CD14-positive monocyte (primary cell): ENCODE measurements at regions not wholly inside any gene's neighbourhood (a gene's known extent, or its start where the extent isn't known, plus 50 kb on each side); places are given as distances from the start of the nearest gene placed in this dataset.

Experiments
- DNase-seq, 3 donors: peaks; one replicate each; pipeline ENCODE4 v3.0.0-alpha.2; 2011 to 2022
- H2AFZ ChIP-seq: 2 replicates; pipeline ENCODE4 v1.6.0; 2012; ENCODE audit warnings: mild to moderate bottlenecking, low read depth, low read length, inconsistent platforms; ENCODE audit not compliant: insufficient read depth, poor library complexity, severe bottlenecking
- H3K27ac ChIP-seq, 2 donors: 1 replicate in 1 of 2; 2 replicates in 1 of 2; pipeline ENCODE4 v1.5.1; 2012 to 2013; ENCODE audit warnings: low read length in 2 of 2, control low read depth in 1 of 2, inconsistent platforms in 1 of 2, low read depth in 1 of 2, mild to moderate bottlenecking in 1 of 2
- H3K27me3 ChIP-seq, 2 donors: one replicate each; pipeline versions ENCODE4 v1.6.0 to v1.6.1; 2011 to 2013; ENCODE audit warnings: low read length in 2 of 2; ENCODE audit not compliant: control insufficient read depth in 2 of 2, insufficient read depth in 2 of 2
- H3K36me3 ChIP-seq, 2 donors: replicated peaks in 1 of 2; 1 replicate in 1 of 2; 2 replicates in 1 of 2; pipeline versions ENCODE4 v1.5.1 to v1.6.1; 2012 to 2013; ENCODE audit warnings: low read length in 2 of 2, control low read depth in 1 of 2, inconsistent platforms in 1 of 2, mild to moderate bottlenecking in 1 of 2; ENCODE audit not compliant: insufficient read depth in 2 of 2, control insufficient read depth in 1 of 2
- H3K4me1 ChIP-seq, 2 donors: 1 replicate in 1 of 2; 2 replicates in 1 of 2; pipeline versions ENCODE4 v1.5.1 to v1.6.1; 2012 to 2013; ENCODE audit warnings: low read length in 2 of 2, control low read depth in 1 of 2, inconsistent platforms in 1 of 2, mild to moderate bottlenecking in 1 of 2, moderate library complexity in 1 of 2; ENCODE audit not compliant: insufficient read depth in 2 of 2, control insufficient read depth in 1 of 2
- H3K4me2 ChIP-seq: replicated peaks from 2 replicates; pipeline ENCODE3; 2012; ENCODE audit warnings: low read length, moderate library complexity, mild to moderate bottlenecking; ENCODE audit not compliant: poor library complexity, severe bottlenecking; ENCODE audit errors: extremely low read depth
- H3K4me3 ChIP-seq, 3 experiments: fragments of 200-600 bp in 1 of 3; sonication (generic) in 1 of 3; replicated peaks in 1 of 3; 1 replicate in 2 of 3; 2 replicates in 1 of 3; pipeline ENCODE4 v1.5.1; 2011 to 2013; ENCODE audit warnings: low read length in 3 of 3, mild to moderate bottlenecking in 3 of 3, control low read depth in 2 of 3, low read depth in 2 of 3, inconsistent platforms in 1 of 3, moderate library complexity in 1 of 3
- H3K79me2 ChIP-seq: 2 replicates; pipeline ENCODE4 v1.6.0; 2012; ENCODE audit warnings: mild to moderate bottlenecking, control low read depth, inconsistent platforms, low read length, moderate library complexity; ENCODE audit not compliant: insufficient read depth
- H3K9ac ChIP-seq: 2 replicates; pipeline ENCODE4 v1.6.0; 2017; ENCODE audit warnings: low read length, mild to moderate bottlenecking; ENCODE audit not compliant: insufficient read depth, poor library complexity, severe bottlenecking
- H3K9me3 ChIP-seq, 2 donors: replicated peaks in 1 of 2; 1 replicate in 1 of 2; 2 replicates in 1 of 2; pipeline versions ENCODE4 v1.5.1 to v1.6.1; 2012 to 2013; ENCODE audit warnings: low read length in 2 of 2, control low read depth in 1 of 2; ENCODE audit not compliant: control insufficient read depth in 1 of 2, insufficient read depth in 1 of 2
- H4K20me1 ChIP-seq: 2 replicates; pipeline ENCODE4 v1.6.0; 2012; ENCODE audit warnings: mild to moderate bottlenecking, low read length, control low read depth, moderate library complexity; ENCODE audit not compliant: insufficient read depth
- H3K27ac Mint-ChIP-seq, 7 donors: one replicate each; pipeline ENCODE4 v1.8.0; 2020; ENCODE audit warnings: mild to moderate bottlenecking in 7 of 7, mixed read lengths in 7 of 7, moderate library complexity in 6 of 7, inconsistent platforms in 2 of 7
- H3K27me3 Mint-ChIP-seq, 3 donors: one replicate each; pipeline ENCODE4 v1.8.0; 2021 to 2022; ENCODE audit warnings: low read depth in 3 of 3, mild to moderate bottlenecking in 3 of 3, mixed read lengths in 3 of 3, moderate library complexity in 3 of 3, inconsistent platforms in 1 of 3
- H3K36me3 Mint-ChIP-seq, 2 donors: one replicate each; pipeline ENCODE4 v1.8.0; 2020; ENCODE audit warnings: mixed read lengths in 2 of 2, inconsistent platforms in 1 of 2, mild to moderate bottlenecking in 1 of 2
- H3K4me1 Mint-ChIP-seq: one replicate; pipeline ENCODE4 v1.8.0; 2020; ENCODE audit warnings: mild to moderate bottlenecking, mixed read lengths
- H3K4me3 Mint-ChIP-seq, 2 donors: one replicate each; pipeline ENCODE4 v1.8.0; 2020; ENCODE audit warnings: mild to moderate bottlenecking in 2 of 2, mixed read lengths in 2 of 2, moderate library complexity in 1 of 2
- H3K9me3 Mint-ChIP-seq, 7 donors: one replicate each; pipeline ENCODE4 v1.8.0; 2020 to 2022; ENCODE audit warnings: mixed read lengths in 7 of 7, mild to moderate bottlenecking in 6 of 7, moderate library complexity in 6 of 7, inconsistent platforms in 2 of 7
- WGBS: methylation state at CpG from one replicate; pipeline ENCODE4 v1.1.5; 2013; ENCODE audit warnings: missing lambda C conversion rate; ENCODE audit not compliant: insufficient coverage; 5-methylcytosine and 5-hydroxymethylcytosine counted together
- intact Hi-C, 2 donors: fragments of 100-400 bp; cut with micrococcal nuclease; formaldehyde crosslinking; loops; one replicate each; pipeline versions ENCODE4 v1.15.0 to v1.15.1; 2023
- TF ChIP-seq, protein P1 (sequence below): fragments of 200-600 bp; IDR thresholded peaks from one replicate; pipeline ENCODE4 v1.8.0; 2022; ENCODE audit warnings: antibody characterized with exemption, mild to moderate bottlenecking

DNA sequence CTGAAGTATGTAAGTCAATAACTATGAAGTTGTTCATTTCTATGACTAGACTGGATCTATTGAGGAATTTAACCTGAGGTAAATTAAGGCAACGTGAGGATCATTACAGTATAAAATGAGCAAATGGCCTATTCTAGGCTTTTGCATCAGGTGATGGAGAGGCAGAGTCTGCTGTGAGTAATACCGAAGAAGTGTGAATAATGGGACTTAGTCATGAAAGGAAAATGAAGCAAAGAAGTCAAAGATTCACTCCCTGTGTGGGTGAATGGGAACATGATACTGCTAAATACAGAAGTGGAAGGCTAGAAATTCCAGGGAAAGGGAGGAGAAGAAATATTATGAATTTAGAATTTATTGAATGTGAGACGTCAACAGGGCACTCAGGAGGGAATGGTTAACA is 774.1 kb downstream of the LIG4 start:
- Mint-ChIP-seq H3K9me3 (peaks cover 0 to 3% (median 1%) of the 10 kb centered on the region in 7 donors), H3K4me3 (no peak overlapping the region), H3K36me3 (no peaks in the 10 kb centered on the region), H3K4me1 (no peaks in the 10 kb centered on the region), H3K27me3 (peaks cover 0 to 2% (median 0%) of the 10 kb centered on the region in 3 donors), H3K27ac (no peak overlapping the region)
- Histone ChIP-seq H3K9ac (no peak overlapping the region), H3K79me2 (no peaks in the 10 kb centered on the region), H3K27ac (no peak overlapping the region), H3K36me3 (no peaks in the 10 kb centered on the region), H3K4me3 (no peak overlapping the region), H4K20me1 (no peaks in the 10 kb centered on the region), H3K4me1 (no peaks in the 10 kb centered on the region), H3K9me3 (no peaks in the 10 kb centered on the region), H2AFZ (no peak overlapping the region), H3K27me3 (no peaks in the 10 kb centered on the region), H3K4me2 (no peak overlapping the region)
- 90% methylated on average over 2 of the region's 3 CpGs for WGBS
- DNase-seq = no peak
- intact Hi-C loops = no loop called here
- TF ChIP-seq, protein P1, sequence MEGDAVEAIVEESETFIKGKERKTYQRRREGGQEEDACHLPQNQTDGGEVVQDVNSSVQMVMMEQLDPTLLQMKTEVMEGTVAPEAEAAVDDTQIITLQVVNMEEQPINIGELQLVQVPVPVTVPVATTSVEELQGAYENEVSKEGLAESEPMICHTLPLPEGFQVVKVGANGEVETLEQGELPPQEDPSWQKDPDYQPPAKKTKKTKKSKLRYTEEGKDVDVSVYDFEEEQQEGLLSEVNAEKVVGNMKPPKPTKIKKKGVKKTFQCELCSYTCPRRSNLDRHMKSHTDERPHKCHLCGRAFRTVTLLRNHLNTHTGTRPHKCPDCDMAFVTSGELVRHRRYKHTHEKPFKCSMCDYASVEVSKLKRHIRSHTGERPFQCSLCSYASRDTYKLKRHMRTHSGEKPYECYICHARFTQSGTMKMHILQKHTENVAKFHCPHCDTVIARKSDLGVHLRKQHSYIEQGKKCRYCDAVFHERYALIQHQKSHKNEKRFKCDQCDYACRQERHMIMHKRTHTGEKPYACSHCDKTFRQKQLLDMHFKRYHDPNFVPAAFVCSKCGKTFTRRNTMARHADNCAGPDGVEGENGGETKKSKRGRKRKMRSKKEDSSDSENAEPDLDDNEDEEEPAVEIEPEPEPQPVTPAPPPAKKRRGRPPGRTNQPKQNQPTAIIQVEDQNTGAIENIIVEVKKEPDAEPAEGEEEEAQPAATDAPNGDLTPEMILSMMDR = no peak

DNA sequence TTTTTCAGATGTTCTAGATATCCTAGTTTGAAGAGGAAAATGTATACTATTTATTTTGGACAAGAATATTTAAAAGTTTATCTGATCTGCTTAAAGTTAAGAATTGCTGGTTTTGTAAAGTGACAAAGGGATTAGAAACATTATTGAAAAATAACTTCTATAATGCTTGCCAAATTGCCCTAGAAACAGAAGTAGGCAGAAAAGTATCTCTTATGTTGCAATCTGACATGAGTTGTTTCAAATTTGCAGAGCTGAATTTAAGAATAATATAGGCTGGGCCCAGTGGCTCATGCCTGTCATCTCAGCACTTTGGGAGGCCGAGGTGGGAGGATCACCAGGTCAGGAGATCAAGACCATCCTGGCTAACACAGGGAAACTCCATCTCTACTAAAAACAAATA is 777.1 kb downstream of the LIG4 start:
- no peaks in the 10 kb centered on the region for H3K36me3 Mint-ChIP-seq
- intact Hi-C loops = no loop called here
- no peak overlapping the region for H3K27ac ChIP-seq
- no peak overlapping the region for H2AFZ ChIP-seq
- H3K79me2 ChIP-seq = no peaks in the 10 kb centered on the region
- no peak overlapping the region for H3K27ac Mint-ChIP-seq
- H3K4me3 Mint-ChIP-seq = no peak overlapping the region
- no peak overlapping the region for H3K9ac ChIP-seq
- no peaks in the 10 kb centered on the region for H3K27me3 Mint-ChIP-seq
- H3K27me3 ChIP-seq = no peaks in the 10 kb centered on the region
- peaks cover 0 to 3% (median 0%) of the 10 kb centered on the region in 7 donors for H3K9me3 Mint-ChIP-seq
- H3K9me3 ChIP-seq = no peaks in the 10 kb centered on the region
- H3K4me3 ChIP-seq = no peak overlapping the region
- H3K36me3 ChIP-seq = no peaks in the 10 kb centered on the region
- H3K4me1 ChIP-seq = no peaks in the 10 kb centered on the region
- no CpG with 5 or more reads among the region's 1 CpG for WGBS
- H3K4me1 Mint-ChIP-seq = no peaks in the 10 kb centered on the region
- H3K4me2 ChIP-seq = no peak overlapping the region
- no peak for DNase-seq
- TF ChIP-seq, protein P1 = no peak
- H4K20me1 ChIP-seq = no peaks in the 10 kb centered on the region
